ENCODE measurements at regions not wholly inside any gene's neighbourhood (a gene's known extent, or its start where the extent isn't known, plus 50 kb on each side); places are given as distances from the start of the nearest gene placed in this dataset.

DNA sequence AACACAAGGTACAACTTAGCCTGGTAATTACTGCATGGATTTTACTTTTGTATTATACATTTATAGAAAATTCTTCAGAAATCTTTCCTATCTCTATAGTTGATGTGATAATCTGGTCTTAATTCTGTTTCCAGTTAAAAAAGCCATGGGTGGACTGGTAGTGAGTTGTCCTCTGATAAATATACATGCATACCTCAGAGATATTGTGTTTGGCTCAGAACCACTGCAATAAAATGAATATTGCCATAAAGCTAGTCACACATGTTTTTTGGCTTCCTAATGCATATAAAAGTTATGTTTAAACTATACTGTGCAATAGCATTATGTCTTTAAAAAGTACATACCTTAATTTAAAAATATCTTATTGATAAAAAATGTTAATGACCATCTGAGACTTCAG lies 708.6 kb upstream of the MARCKS start:
- Mint-ChIP-seq H3K27ac (no peak overlapping the region), H3K27me3 (no peaks in the 10 kb centered on the region), H3K4me1 (no peaks in the 10 kb centered on the region), H3K4me3 (no peak overlapping the region), H3K9me3 (no peaks in the 10 kb centered on the region)
- ATAC-seq (no peak), DNase-seq (no peak)

DNA sequence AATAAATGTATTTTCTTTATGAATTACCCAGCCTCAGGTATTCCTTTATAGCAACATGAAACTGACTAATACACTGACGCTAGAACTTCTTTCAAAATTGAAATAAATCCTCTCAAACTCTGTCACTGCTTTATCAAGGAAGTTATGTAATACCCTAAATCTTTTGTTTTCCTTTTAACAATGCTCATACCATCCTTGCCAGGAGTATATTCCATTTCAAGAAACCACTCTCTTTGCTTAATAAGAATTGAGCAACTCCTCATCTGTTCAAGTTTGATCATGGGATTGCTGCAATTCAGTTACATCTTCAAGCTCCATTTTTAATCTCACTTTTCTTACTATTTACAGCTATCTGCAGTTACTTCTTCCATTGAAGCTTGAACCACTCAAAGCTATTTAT lies 707.6 kb upstream of the MARCKS start:
- H3K4me3 Mint-ChIP-seq: no peak overlapping the region
- H3K4me1 Mint-ChIP-seq: no peaks in the 10 kb centered on the region
- ATAC-seq: no peak
- no peak for DNase-seq
- H3K9me3 Mint-ChIP-seq: no peaks in the 10 kb centered on the region
- no peaks in the 10 kb centered on the region for H3K27me3 Mint-ChIP-seq
- no peak overlapping the region for H3K27ac Mint-ChIP-seq

DNA sequence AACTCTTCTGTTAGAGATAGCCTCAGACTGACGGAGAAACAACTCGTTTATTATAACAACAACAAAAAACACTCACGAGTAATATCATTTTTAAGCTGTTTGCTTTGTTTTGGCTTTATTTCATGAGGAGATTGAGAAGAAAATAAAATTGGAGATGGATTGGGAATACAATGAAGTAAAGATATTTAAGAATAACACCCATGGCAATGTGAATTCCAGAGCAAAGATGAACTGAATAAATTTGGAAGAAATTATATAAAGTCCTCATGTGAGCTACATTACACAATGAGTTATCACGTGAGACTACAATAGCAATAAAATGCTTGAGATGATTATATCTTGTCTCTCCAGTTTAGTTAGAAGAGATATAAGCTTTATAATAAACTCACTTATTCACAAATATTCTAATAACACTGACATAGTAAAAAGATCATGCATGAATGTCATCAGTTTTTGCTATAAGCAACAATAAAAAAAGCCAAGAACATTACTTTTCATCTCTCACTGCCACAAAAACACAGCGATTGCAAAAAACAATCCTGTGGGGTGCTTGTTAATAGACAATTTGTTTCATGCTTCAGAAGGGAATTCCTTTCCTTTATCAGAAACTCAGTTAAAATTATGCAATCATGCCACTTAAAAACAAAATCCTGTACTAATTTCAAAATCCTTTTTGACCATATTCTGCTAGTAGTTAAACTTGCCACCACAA lies 696.7 kb upstream of the MARCKS start:
- Mint-ChIP-seq H3K9me3 (peaks cover 0 to 7% of the 10 kb centered on the region in 2 donors), H3K27ac (no peak overlapping the region), H3K27me3 (no peaks in the 10 kb centered on the region), H3K4me1 (no peaks in the 10 kb centered on the region), H3K4me3 (no peak overlapping the region)
- DNase-seq (no peak), ATAC-seq (no peak)

DNA sequence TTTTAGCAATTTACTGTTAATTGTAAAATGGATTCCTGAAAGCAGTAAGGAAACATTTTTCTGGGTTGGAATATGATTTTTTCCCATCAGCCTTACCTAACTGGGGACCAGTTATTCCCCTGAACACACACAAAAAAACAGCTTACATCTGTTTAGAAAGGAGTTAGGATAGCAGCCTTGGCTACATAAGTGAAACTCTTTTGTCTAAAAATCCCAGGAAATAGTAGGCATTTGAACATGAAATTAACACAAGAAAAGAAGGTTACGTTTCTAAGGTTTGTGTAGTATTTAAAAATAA lies 696.2 kb upstream of the MARCKS start:
- no peaks in the 10 kb centered on the region for H3K4me1 Mint-ChIP-seq
- H3K4me3 Mint-ChIP-seq: no peak overlapping the region
- H3K9me3 Mint-ChIP-seq: peaks cover 0 to 7% of the 10 kb centered on the region in 2 donors
- ATAC-seq (no peak), DNase-seq (no peak)
- H3K27ac Mint-ChIP-seq: no peak overlapping the region
- no peaks in the 10 kb centered on the region for H3K27me3 Mint-ChIP-seq

DNA sequence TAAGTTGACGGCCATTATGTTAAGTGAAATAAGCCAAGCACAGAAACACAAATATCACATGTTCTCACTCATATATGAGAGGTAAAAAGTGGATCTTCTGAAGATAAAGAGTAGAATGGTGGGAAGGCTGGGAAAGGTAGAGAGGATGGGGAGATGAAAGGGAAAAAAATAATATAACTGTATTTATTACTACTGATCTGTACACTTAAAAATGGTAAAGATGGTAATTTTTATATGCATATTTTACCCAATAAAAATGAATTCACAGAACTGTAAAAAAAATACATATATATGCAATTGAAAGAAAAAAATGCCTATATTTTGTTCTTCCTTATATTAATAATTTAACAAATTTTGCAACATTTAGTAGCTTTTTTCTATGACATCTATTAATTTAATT lies 694.4 kb upstream of the MARCKS start:
- ATAC-seq: no peak
- Mint-ChIP-seq H3K27me3 (no peaks in the 10 kb centered on the region), H3K27ac (no peak overlapping the region), H3K4me1 (no peaks in the 10 kb centered on the region), H3K4me3 (no peak overlapping the region), H3K9me3 (no peaks in the 10 kb centered on the region)
- no peak for DNase-seq

DNA sequence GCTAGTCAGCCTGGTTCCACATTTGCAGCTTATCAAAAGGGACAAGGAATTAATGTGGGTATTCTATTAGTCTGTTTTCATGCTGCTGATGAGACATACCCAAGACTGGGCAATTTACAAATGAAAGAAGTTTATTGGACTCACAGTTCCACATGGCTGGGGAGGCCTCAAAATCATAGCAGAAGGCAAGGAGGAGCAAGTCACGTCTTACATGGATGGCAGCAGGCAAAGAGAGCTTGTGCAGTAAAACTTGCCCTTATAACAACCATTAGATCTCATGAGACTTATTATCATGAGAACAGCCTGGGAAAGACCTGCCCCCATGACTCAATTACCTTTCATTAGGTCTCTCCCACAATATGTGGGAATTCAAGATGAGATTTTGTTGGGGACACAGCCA lies 689.1 kb upstream of the MARCKS start:
- no peak for ATAC-seq
- Mint-ChIP-seq H3K27ac (no peak overlapping the region), H3K4me3 (no peak overlapping the region), H3K9me3 (peaks cover 0 to 7% of the 10 kb centered on the region in 2 donors), H3K4me1 (no peaks in the 10 kb centered on the region), H3K27me3 (no peaks in the 10 kb centered on the region)
- DNase-seq: no peak

DNA sequence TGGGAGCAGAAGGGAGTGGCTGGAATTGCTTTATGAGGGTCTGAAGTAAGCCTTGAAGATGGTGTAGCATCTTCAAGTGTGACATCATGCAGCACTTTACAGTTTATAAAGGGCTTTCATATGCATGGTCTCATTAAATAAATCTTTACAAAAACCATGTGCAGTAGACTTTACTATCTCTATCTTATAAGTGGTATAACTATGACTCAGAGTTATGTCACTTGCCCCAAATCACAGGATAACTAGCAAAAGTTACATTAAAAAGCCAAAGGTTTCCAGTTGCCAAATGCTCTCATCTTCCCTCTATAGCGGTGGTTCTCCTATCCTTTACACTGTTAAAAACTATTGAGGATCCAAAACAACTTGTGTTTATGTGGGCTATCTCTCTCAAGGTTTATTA lies 687.7 kb upstream of the MARCKS start:
- Mint-ChIP-seq H3K4me1 (no peaks in the 10 kb centered on the region), H3K27me3 (no peaks in the 10 kb centered on the region), H3K9me3 (peaks cover 0 to 7% of the 10 kb centered on the region in 2 donors), H3K4me3 (no peak overlapping the region), H3K27ac (no peak overlapping the region)
- DNase-seq (no peak), ATAC-seq (no peak)

DNA sequence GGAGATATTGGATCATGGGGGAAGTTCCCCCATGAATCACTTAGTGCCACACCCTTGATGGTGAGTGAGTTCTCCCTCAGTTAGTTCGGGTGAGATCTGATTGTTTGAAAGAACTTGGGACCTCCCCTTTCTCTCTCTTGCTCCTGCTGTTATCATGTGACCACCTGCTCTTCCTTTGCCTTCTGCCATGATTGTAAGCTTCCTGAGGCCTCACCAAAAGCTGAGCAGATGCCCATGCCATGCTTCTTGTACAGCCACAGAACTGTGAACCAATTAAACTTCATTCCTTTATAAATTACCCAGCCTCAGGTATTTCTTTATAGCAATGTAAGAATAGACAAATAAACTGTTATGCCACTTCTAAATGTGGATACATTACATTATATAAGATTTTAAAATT lies 686.7 kb upstream of the MARCKS start:
- Mint-ChIP-seq H3K9me3 (peaks cover 0 to 7% of the 10 kb centered on the region in 2 donors), H3K4me3 (no peak overlapping the region), H3K4me1 (no peaks in the 10 kb centered on the region), H3K27me3 (no peaks in the 10 kb centered on the region), H3K27ac (peak overlapping the region in 1 of 2 donors; percentile 15)
- no peak for DNase-seq
- ATAC-seq: no peak

DNA sequence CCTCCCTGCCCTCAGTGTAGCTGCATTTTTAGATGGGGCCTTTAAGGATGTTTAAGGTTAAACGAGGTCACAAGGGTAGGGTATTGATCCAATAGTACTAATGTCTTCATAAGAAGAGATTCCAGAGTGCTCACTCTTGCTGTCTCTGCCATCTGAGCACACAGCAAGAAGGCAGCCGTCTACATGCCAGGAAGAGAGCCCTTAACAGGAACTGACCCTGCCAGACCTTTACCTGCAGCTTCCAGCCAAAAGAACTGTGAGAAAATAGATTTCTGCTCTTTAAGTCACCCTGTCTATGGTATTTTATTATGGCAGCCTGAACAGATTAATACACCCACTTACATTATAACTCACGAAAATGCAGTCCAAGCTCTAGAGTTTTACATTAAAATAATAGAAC lies 685.3 kb upstream of the MARCKS start:
- Mint-ChIP-seq H3K4me3 (no peak overlapping the region), H3K27me3 (no peaks in the 10 kb centered on the region), H3K4me1 (no peaks in the 10 kb centered on the region), H3K27ac (no peak overlapping the region), H3K9me3 (peaks cover 0 to 13% of the 10 kb centered on the region in 2 donors)
- ATAC-seq: no peak
- DNase-seq: no peak

DNA sequence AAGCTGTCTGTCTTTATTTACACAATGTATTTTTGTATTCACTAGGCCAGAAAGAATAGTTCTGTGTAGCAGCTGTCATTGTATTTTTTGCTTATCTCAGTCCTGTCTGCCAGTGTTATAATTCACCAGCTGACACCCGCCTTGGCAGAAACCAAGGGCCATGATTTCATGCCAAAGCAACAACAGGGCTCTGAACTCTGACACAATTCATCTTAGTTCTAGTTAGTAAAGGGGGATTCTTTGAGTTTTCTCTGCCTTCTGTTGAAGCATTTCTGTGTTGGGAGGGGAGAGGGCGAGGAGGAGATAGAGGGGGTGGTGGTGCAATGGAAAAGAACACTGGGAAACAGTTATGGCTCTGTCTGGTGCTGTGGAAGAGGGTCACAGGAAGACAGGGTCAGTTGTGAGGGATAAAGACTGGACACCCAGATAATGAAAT lies 684.6 kb upstream of the MARCKS start:
- no peaks in the 10 kb centered on the region for H3K4me1 Mint-ChIP-seq
- H3K9me3 Mint-ChIP-seq: peaks cover 0 to 15% of the 10 kb centered on the region in 2 donors
- DNase-seq: no peak

DNA sequence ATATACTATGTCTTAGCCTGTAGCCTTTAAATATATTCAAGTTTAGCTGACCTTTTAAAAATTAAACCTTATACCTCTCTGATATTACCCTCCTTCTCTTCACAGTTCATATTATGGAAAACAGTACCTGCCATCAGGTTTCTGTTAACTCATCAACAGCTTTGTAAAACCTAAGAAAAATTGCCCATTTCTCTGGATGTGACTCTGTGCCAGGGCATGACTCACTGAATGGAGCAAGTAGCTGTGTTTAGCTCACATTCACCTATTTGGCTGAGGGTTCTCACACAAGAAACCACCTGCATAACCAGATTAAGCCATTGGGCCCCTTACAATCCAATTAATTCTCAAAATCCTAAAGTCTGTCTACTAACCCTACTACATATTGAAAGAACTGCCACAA lies 678.8 kb upstream of the MARCKS start:
- Mint-ChIP-seq H3K9me3 (peaks cover 0 to 16% of the 10 kb centered on the region in 2 donors), H3K27ac (no peak overlapping the region), H3K4me3 (no peak overlapping the region), H3K4me1 (no peaks in the 10 kb centered on the region), H3K27me3 (no peaks in the 10 kb centered on the region)
- DNase-seq (no peak), ATAC-seq (no peak)

More for the DNA sequence above, 684.6 kb upstream of the MARCKS start:
- no peak overlapping the region for H3K4me3 Mint-ChIP-seq
- no peaks in the 10 kb centered on the region for H3K27me3 Mint-ChIP-seq
- H3K27ac Mint-ChIP-seq: no peak overlapping the region
- no peak for ATAC-seq

DNA sequence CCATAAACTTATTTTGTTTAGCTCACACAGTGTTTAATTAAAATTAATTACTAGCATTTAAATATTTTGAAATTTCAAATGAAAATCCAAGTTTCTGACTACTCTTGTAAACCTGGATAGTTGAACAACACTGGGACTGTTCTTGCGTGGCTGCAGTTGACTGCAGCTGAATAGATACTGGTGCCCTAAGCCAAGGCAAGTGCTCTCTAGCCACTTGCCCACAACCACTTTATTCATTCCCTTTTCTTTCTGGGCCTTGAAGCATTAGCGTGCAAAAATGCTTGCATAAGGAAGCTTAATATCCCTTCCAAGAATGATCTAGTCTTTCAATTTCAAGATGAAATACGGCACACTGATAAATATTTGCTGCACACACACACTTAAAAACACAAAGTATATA lies 676.0 kb upstream of the MARCKS start:
- no peaks in the 10 kb centered on the region for H3K4me1 Mint-ChIP-seq
- H3K27me3 Mint-ChIP-seq: no peaks in the 10 kb centered on the region
- peaks cover 0 to 22% of the 10 kb centered on the region in 2 donors for H3K9me3 Mint-ChIP-seq
- DNase-seq: no peak
- no peak overlapping the region for H3K4me3 Mint-ChIP-seq
- ATAC-seq: no peak
- H3K27ac Mint-ChIP-seq: no peak overlapping the region

DNA sequence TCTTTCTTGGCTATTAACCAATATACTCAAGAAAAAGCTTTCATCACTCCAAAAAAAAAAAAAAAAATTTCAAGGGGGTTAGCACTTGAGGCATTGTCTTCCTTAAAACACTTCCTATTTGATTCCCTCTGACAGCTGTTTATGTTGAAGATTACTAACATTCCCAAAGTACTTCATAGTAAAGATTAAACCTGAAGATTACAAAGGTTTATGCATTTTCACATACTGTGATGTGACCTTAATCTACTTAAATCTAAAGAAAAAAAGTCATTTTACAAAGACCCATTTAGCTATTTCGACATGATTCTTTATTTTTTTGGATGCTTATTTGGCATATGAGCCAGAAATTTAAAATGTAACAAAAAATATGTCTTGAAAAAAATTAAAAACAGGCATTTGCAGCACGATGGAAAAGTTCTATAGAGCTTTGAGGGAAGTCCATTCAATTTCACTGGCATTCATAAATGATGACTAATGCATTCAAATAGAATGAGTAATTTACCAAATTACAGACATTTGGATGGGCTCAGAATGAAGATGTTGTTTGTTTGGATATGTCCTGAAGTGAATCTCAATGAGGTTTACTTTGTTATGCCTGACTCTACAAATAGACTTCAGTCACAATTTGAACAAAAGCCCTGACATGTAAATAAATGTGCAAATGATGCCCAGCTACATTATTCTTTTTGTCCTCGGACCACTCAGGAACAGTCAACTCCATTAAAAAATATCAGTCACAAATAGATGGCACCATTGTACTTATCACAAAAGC lies 674.6 kb upstream of the MARCKS start:
- Mint-ChIP-seq H3K4me3 (no peak overlapping the region), H3K27ac (no peak overlapping the region), H3K27me3 (no peaks in the 10 kb centered on the region), H3K4me1 (no peaks in the 10 kb centered on the region), H3K9me3 (peaks cover 0 to 14% of the 10 kb centered on the region in 2 donors)
- no peak for ATAC-seq
- no peak for DNase-seq

DNA sequence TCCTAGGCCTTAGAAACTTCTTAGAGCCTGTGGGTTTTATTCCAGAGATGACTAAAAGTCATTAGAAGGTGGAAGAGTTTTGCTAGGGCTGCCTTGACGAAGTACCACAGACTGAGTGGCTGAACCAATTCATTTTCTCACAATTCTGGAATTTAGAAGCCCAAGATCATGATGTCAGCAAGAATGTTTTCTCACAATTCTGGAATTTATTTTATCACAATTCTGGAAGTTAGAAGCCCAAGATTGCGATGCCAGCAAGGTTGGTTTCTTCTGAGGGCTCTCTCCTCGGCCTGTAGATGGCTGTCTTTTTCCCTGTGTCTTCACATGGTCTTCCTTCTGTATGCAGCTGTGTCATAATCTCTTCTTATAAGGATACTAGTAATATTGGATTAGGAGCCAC lies 672.9 kb upstream of the MARCKS start:
- ATAC-seq: no peak
- Mint-ChIP-seq H3K4me3 (no peak overlapping the region), H3K4me1 (no peaks in the 10 kb centered on the region), H3K27me3 (no peaks in the 10 kb centered on the region), H3K9me3 (peaks cover 0 to 6% of the 10 kb centered on the region in 2 donors), H3K27ac (no peak overlapping the region)
- no peak for DNase-seq

DNA sequence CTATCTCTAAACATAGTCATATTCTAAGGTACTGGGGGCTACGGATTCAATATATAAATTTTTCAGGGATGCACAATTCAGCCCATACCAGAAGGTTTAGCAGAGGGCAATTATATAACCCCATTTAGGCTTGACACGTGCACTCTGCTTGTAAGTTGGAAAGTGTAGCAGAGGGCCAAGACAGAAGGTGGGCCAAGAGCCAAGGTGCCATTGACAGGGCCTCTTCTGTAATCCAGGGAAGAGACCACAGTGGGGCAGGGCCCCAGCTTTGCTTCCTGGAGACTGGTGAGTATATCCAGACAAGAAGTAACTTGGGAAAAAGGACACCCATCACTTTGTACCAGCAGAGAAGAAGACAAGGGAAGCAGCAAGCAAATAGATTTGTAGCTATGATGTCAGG lies 672.4 kb upstream of the MARCKS start:
- Mint-ChIP-seq H3K27me3 (no peaks in the 10 kb centered on the region), H3K27ac (no peak overlapping the region), H3K4me3 (no peak overlapping the region), H3K9me3 (peaks cover 0 to 6% of the 10 kb centered on the region in 2 donors), H3K4me1 (no peaks in the 10 kb centered on the region)
- ATAC-seq (no peak), DNase-seq (no peak)

DNA sequence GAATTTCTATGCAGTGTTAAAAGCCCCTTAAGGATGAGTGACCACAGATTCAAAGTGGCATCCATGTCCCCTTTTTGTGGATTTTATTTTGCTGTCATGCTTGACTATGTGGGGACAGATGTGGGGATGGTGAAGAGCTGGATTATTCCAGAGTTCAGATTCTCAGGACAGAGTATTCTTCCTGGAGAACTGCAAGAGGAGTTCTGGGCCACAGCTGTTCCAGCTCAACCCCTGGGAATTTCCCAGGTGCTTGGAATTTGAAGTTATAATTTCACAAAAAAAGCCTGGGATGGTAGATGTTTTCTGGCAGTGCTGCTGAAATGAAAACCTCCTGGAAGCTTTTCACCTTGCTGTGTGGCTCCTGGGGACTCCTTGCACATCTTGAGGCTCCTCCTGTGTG lies 671.8 kb upstream of the MARCKS start:
- Mint-ChIP-seq H3K27ac (no peak overlapping the region), H3K9me3 (peaks cover 0 to 6% of the 10 kb centered on the region in 2 donors), H3K4me3 (no peak overlapping the region), H3K4me1 (no peaks in the 10 kb centered on the region), H3K27me3 (no peaks in the 10 kb centered on the region)
- ATAC-seq (no peak), DNase-seq (no peak)

DNA sequence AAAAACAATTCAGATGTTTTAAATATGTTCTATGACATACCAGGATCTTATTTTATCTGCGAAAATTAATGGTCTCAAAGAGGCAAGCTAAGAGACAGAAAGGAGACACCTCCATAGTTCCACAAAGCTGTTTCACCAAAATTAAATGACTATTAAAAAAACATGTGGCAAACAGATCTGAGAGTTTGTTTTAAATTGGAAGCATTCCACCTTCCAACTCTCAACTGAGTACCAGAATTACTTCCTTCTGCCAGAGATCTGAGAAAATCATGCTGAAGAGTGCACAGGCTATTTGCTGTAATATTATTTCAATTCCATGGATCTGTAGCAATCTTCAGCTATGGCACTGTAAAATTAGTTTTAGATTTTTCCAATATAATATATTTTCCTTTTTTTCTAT lies 669.5 kb upstream of the MARCKS start:
- Mint-ChIP-seq H3K9me3 (peaks cover 0 to 6% of the 10 kb centered on the region in 2 donors), H3K4me3 (no peak overlapping the region), H3K4me1 (no peaks in the 10 kb centered on the region), H3K27ac (no peak overlapping the region), H3K27me3 (no peaks in the 10 kb centered on the region)
- no peak for DNase-seq
- no peak for ATAC-seq

All from stimulated activated naive CD8-positive, alpha-beta T cell treated with anti-CD3 and anti-CD28 coated beads, Interleukin-15, amount 100 ng/mL, for 72 hours (primary cell).